ENCODE measurements at regions not wholly inside any gene's neighbourhood (a gene's known extent, or its start where the extent isn't known, plus 50 kb on each side); places are given as distances from the start of the nearest gene placed in this dataset.
"Not testable (repeated sequence)": the region's sequence is repeated elsewhere in the genome, so short reads cannot be mapped to it uniquely, and the experiment has no call there.

GRCh38 chr4:3639613-3640586 lies 107.7 kb upstream of the LRPAP1 start:
- DNase-seq (ENCODE audit: low read depth), result no peak

DNA sequence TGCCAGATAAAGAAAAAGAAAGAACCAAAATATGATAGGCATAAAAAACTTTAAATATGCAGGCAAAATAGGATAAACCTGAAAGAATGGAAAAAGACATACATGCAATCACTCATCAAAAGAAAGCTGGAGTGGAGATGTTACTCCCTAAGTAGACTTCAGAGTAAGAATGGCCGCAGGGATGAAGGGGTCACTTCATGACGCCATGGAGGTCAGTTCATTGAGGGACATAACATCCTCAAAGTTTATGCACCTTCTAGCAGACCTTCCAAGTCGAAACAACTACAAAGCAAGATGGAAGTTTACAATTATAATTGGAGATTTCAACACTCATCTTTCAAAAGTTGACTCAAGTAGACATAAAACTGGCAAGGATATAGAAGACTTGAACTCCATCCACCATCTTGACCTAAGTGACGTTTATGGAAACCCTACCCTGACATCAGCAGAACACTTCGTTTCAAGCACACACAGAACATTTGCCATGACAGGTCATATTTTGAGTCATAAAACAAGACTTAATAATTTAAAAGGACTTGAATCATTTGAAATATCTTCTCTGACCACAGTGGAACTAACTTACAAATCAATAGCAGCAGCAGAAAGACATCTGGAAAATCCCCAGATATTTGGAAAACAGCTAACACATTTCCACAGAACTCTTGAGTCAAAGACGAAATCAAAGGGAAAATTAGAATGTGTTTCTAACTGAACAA lies 106.0 kb upstream of the LRPAP1 start:
- DNase-seq (ENCODE audit: low read depth), result no peak
- no peak overlapping the region for H3K4me3 ChIP-seq (ENCODE audit: low read depth, low read length)

More at GRCh38 chr4:3639613-3640586, 107.7 kb upstream of the LRPAP1 start:
- no peak overlapping the region for H3K4me3 ChIP-seq (ENCODE audit: low read depth, low read length)

GRCh38 chr4:3637326-3638016 lies 105.2 kb upstream of the LRPAP1 start:
- no peak overlapping the region for H3K4me3 ChIP-seq (ENCODE audit: low read depth, low read length)
- DNase-seq (ENCODE audit: low read depth), result no peak

GRCh38 chr4:3636646-3637320 lies 104.6 kb upstream of the LRPAP1 start:
- DNase-seq (ENCODE audit: low read depth), result no peak

GRCh38 chr4:3636020-3636419 lies 103.8 kb upstream of the LRPAP1 start:
- DNase-seq (ENCODE audit: low read depth); H3K4me3 ChIP-seq (ENCODE audit: low read depth, low read length): not testable (repeated sequence)

More at GRCh38 chr4:3636646-3637320, 104.6 kb upstream of the LRPAP1 start:
- no peak overlapping the region for H3K4me3 ChIP-seq (ENCODE audit: low read depth, low read length)

GRCh38 chr4:3634894-3635820 lies 102.9 kb upstream of the LRPAP1 start:
- H3K4me3 ChIP-seq (ENCODE audit: low read depth, low read length), result no peak overlapping the region
- no peak for DNase-seq (ENCODE audit: low read depth)

DNA sequence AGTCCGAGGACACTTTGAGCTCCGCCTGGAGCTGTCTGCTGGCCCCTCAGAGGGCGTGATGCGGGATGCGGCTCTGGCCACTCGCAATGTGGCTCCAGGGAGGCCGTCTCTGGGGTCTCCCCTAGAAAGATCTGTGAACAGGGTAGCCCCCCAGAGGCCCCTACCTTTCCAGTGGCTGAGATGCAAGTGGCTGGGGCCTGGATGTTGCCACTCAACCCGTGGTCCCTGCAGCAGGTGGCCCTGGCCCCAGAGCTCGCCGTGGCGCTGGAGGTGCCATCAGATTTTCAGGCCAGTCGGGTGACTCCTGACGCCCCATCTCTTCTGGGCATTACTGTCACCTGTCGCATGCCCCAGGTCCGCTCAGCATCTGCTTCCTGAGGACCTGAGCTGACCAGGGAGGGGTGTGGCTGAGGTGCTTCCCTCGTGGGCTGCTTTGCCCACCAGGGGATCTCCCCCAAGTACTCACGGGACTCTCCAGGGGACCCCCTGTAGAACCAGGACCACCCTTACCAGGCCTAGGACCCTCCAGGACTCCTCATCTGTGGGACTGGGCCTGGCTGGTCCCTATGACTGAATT lies 102.1 kb upstream of the LRPAP1 start:
- H3K4me3 ChIP-seq (ENCODE audit: low read depth, low read length), result no peak overlapping the region
- DNase-seq (ENCODE audit: low read depth), result no peak

DNA sequence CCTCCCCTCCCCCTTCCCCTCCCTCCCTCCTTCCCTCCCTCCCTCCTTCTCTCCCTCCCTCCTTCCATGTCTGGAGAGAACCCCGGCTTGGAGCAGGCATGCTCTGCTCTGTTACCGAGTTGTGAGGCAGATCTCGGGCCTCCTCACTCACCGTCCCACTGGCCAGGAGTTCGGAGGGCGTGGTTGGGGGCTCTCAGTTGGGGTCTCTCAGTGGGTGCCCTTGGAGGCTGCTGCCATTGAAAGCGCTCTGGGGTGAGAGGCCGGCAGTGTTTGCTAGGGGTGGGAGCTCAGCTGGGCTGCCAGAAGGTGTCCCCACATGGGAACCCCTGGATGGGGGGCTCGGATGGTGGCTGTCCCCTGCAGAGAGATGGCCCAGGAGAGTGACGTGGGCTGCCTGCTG lies 101.1 kb upstream of the LRPAP1 start:
- not testable (repeated sequence) for DNase-seq (ENCODE audit: low read depth); H3K4me3 ChIP-seq (ENCODE audit: low read depth, low read length)

DNA sequence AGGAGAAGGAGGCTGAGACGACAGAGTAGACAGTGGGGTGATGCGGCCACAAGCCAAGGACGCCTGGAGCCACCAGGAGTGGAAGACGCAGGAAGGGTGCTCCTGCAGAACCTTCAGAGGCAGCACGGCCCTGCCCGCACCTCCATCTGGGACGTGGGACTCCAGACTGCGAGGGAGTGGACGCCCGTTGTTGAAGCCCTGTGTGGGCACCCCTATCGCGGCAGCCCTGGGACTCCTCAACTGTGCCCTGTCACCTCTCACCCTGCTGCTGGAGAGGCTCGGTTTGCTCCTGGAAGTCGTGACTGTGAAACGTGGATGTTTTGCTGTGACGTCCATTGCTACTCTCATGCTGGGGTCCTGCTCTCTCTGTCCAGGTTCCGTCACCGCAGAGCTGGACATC lies 100.6 kb upstream of the LRPAP1 start:
- DNase-seq (ENCODE audit: low read depth); H3K4me3 ChIP-seq (ENCODE audit: low read depth, low read length): not testable (repeated sequence)

- not testable (repeated sequence) for DNase-seq (ENCODE audit: low read depth); H3K4me3 ChIP-seq (ENCODE audit: low read depth, low read length)
These were observed 99.5 kb upstream of the LRPAP1 start for GRCh38 chr4:3631544-3632266.

DNA sequence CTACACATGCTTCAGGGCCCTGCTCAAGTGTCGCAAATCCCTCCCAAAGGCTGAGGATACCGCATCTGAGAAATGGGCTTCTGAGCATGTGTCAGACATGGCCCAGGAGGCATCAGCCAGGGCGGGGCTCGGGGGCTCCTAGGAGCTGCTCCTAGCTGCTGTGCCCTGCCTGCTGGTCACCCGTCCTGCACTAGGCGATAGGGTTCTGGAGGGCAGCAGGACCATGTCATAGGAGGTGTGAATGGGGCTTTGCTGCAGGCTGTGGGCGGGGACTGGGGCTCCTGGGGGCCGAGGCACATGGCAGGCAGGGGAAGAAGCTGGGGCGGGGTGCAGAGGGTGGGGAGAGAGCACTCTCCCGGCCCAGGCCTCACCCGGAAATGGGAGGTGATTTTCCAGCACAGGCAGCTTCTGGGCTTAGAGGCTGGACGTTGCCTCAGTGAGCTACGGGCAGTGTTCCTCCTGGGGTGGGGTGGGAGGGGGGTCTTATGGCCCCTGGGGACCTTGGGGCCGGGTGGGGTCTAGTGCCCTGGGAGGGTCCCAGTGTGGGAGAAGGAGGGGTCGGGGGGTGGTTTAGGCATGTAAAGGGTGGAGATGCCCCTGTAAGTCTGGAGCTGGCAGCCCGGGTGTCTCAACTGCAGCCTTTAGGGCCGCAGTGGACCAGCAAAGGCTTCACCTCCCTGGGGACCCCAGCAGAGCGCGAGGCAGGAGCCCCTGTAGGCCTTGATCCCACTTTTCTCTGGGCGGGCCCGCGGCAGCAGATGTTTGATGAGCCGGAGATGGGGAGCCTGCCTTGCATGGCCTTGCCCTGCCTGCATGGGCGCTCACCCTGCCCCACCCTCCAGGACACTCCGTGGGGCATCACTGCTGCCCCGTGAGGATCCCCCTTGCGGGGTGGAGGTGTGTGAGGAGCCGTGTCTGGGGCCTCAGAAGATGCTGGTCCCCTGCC lies 98.6 kb upstream of the LRPAP1 start:
- no peak for DNase-seq (ENCODE audit: low read depth)
- no peak overlapping the region for H3K4me3 ChIP-seq (ENCODE audit: low read depth, low read length)

DNA sequence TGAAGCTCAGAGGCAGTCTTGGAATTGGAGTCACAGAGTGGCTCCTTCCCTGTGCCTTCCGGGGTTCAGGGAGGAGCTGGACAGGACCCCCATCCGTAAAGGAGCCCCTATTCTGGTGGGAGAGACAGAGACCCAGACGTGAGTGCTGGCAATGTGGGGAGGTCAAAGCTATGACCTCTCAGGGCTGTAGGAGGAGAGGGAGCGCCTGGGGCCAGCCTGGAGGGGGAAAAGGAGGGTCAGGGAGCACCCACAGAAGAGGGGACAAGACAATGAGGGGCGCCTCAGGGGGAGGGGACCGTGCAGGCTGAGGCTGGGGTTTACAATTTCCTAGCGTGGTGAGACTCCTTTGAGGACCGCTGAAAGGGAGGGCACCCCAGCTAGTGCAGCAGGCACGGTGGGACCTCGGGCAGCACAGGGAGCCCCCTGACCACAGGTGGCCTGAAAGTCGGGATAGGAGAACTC lies 97.9 kb upstream of the LRPAP1 start:
- H3K4me3 ChIP-seq (ENCODE audit: low read depth, low read length), result no peak overlapping the region
- no peak for DNase-seq (ENCODE audit: low read depth)

DNA sequence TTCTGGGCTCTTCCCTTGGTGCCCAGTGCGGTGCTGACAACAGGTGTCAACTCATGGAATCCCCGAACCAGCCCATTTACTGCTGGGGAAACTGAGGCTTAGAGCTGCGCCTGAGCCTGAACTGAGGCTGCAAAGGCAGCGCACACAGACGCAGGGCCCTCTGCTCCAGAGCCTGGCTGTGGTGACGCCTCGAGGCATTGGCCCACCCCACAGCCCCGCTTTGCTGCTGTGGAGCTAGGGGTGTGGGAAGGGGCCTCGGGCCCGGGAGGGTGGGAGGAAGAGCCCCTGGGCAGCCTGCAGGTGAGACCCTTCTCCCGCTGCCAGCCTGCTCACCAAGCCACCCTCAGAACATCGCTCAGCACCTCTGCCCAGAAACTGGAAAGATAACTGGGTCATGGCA lies 97.4 kb upstream of the LRPAP1 start:
- H3K4me3 ChIP-seq (ENCODE audit: low read depth, low read length), result no peak overlapping the region
- DNase-seq (ENCODE audit: low read depth), result no peak

DNA sequence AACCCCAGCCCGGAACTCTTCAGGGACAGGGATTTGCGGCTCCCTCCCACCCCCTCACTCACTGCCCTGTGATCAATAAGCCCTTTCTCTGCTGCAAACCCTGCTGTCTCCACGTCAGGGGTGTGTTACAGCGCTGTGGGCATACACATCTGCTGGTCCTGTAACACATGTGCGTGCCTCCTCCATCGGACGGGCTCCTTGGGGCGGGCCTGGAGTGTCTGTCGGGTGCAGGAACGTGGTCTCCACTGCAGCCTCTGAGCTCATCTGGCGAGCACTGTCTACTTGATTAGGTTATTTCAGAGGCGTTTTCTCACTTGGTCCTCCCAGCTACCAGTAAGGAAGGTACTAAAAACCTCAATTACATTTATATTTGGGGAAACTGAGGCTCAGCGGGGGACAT lies 97.0 kb upstream of the LRPAP1 start:
- not testable (repeated sequence) for H3K4me3 ChIP-seq (ENCODE audit: low read depth, low read length); DNase-seq (ENCODE audit: low read depth)

DNA sequence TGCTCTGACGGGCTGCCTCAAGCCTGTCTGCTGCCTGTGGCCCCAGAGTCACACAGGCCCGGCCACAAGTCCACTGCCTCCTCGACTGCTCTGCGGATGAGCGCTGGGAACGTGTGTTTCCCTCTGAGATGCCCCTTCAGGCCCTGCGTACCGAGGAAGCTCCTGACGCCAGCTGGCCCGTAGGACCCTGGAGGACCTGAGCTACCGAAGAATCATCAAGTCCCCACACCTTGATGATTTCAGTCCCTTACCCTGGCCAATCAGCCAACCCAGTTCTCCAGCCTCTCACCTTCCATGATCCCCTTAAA lies 96.6 kb upstream of the LRPAP1 start:
- no peak overlapping the region for H3K4me3 ChIP-seq (ENCODE audit: low read depth, low read length)
- no peak for DNase-seq (ENCODE audit: low read depth)
